VCaP (cell line): ENCODE measurements at regions not wholly inside any gene's neighbourhood (a gene's known extent, or its start where the extent isn't known, plus 50 kb on each side); places are given as distances from the start of the nearest gene placed in this dataset.

Experiments
- H3K27ac ChIP-seq: fragments of 450-650 bp; 2 replicates; pipeline ENCODE4 v1.5.1; 2017
- CTCF ChIP-seq: fragments of 450-650 bp; conservative IDR thresholded peaks from 2 replicates; pipeline ENCODE4 v1.5.1; 2017; ENCODE audit warnings: mild to moderate bottlenecking, moderate library complexity

GRCh38 chr3:106006001-106006400 lies 137.2 kb upstream of the CBLB start:
- H3K27ac ChIP-seq: no peak overlapping the region
- TF ChIP-seq CTCF: no peak

GRCh38 chr3:106006571-106006970 lies 137.8 kb upstream of the CBLB start:
- H3K27ac ChIP-seq: no peak overlapping the region
- no peak for TF ChIP-seq CTCF

GRCh38 chr3:106007512-106007911 lies 138.7 kb upstream of the CBLB start:
- no peak for TF ChIP-seq CTCF

GRCh38 chr3:106008766-106009165 lies 140.0 kb upstream of the CBLB start:
- H3K27ac ChIP-seq: no peak overlapping the region
- no peak for TF ChIP-seq CTCF

More at GRCh38 chr3:106007512-106007911, 138.7 kb upstream of the CBLB start:
- H3K27ac ChIP-seq: no peak overlapping the region

GRCh38 chr3:106010829-106011228 lies 142.0 kb upstream of the CBLB start:
- no peak overlapping the region for H3K27ac ChIP-seq
- no peak for TF ChIP-seq CTCF

GRCh38 chr3:106013971-106014370 lies 145.2 kb upstream of the CBLB start:
- no peak overlapping the region for H3K27ac ChIP-seq

GRCh38 chr3:106014518-106014917 lies 145.7 kb upstream of the CBLB start:
- H3K27ac ChIP-seq: no peak overlapping the region
- TF ChIP-seq CTCF: no peak

More at GRCh38 chr3:106013971-106014370, 145.2 kb upstream of the CBLB start:
- no peak for TF ChIP-seq CTCF

GRCh38 chr3:106014971-106015370 lies 146.2 kb upstream of the CBLB start:
- TF ChIP-seq CTCF: no peak
- no peak overlapping the region for H3K27ac ChIP-seq
